GM12878 (cell line): ENCODE measurements at regions not wholly inside any gene's neighbourhood (a gene's known extent, or its start where the extent isn't known, plus 50 kb on each side); places are given as distances from the start of the nearest gene placed in this dataset.

Experiments
- ATAC-seq: fragments of 200-7000 bp; cut with Tn5 transposase; 3 replicates; pipeline ENCODE4 v1.9.1; 2020; ENCODE audit warnings: mild to moderate bottlenecking, moderate library complexity
- BruUV-seq: library from RNA; stranded (reverse); fragments of 400-500 nt; replicated peaks from 2 replicates; lab custom pipeline; 2021; lab: Mats Ljungman, UMichigan
- CTCF ChIA-PET: fragments of 300-600 bp; sonication (Branson Sonifier 250); formaldehyde crosslinking; extraction: SDS; loops from one replicate; lab custom pipeline; 2021; ENCODE audit warnings: inconsistent platforms; lab: Yijun Ruan, JAX
- POLR2A ChIA-PET: fragments of 350-600 bp; formaldehyde crosslinking; extraction: SDS; loops from one replicate; lab custom pipeline; 2021; ENCODE audit warnings: inconsistent platforms; lab: Charles Lee
- RAD21 ChIA-PET: fragments of 300-600 bp; sonication (Branson Sonifier 250); formaldehyde crosslinking; loops from one replicate; lab custom pipeline; 2023; ENCODE audit warnings: antibody characterized with exemption; ENCODE audit not compliant: unreplicated experiment; lab: Charles Lee
- SMC1A ChIA-PET: fragments of 300-600 bp; sonication (Branson Sonifier 250); formaldehyde crosslinking; loops from one replicate; lab custom pipeline; 2023; ENCODE audit not compliant: unreplicated experiment, uncharacterized antibody; lab: Charles Lee
- DNase-seq: peaks from one replicate; pipeline ENCODE4 v3.0.0-alpha.2; 2011; ENCODE audit warnings: low read depth, low spot score
- FAIRE-seq: peaks from 3 replicates; lab custom pipeline; 2011; peaks lifted over from hg19 to GRCh38; lab: Jason Lieb, UNC
- H2AFZ ChIP-seq: 2 replicates; pipeline ENCODE4 v1.6.0; 2011; ENCODE audit warnings: low read depth, low read length, control low read depth; ENCODE audit not compliant: control insufficient read depth
- H3K27ac ChIP-seq: 2 replicates; pipeline ENCODE4 v1.5.1; 2011; ENCODE audit warnings: control low read depth; ENCODE audit not compliant: control insufficient read depth, insufficient read depth
- H3K27me3 ChIP-seq, 2 experiments: replicated peaks in 1 of 2; 2 replicates each; pipeline versions ENCODE4 v1.6.0 to v1.6.1; 2011; ENCODE audit warnings: low read length in 1 of 2; ENCODE audit not compliant: control insufficient read depth in 2 of 2, insufficient read depth in 2 of 2
- H3K36me3 ChIP-seq, 2 experiments: 2 replicates each; pipeline ENCODE4 v1.5.1; 2011; ENCODE audit warnings: low read length in 1 of 2; ENCODE audit not compliant: control insufficient read depth in 2 of 2, insufficient read depth in 2 of 2
- H3K4me1 ChIP-seq: 2 replicates; pipeline ENCODE4 v1.6.1; 2011; ENCODE audit warnings: mild to moderate bottlenecking, low read length, moderate library complexity, mixed read lengths; ENCODE audit not compliant: control insufficient read depth, insufficient read depth
- H3K4me2 ChIP-seq: 2 replicates; pipeline ENCODE4 v1.6.0; 2011; ENCODE audit warnings: control low read depth; ENCODE audit not compliant: control insufficient read depth, insufficient read depth
- H3K4me3 ChIP-seq: fragments of 200-600 bp; sonication (generic); 2 replicates; pipeline ENCODE4 v1.5.1; 2016
- H3K79me2 ChIP-seq: 2 replicates; pipeline ENCODE4 v1.6.0; 2011; ENCODE audit warnings: low read length; ENCODE audit not compliant: control insufficient read depth, insufficient read depth
- H3K9ac ChIP-seq: 2 replicates; pipeline ENCODE4 v1.8.0; 2011; ENCODE audit warnings: low read length, control low read depth, mixed read lengths; ENCODE audit not compliant: control insufficient read depth, insufficient read depth
- H3K9me3 ChIP-seq: replicated peaks from 3 replicates; pipeline ENCODE4 v1.5.1; 2011; ENCODE audit warnings: mild to moderate bottlenecking, low read length; ENCODE audit not compliant: control insufficient read depth, insufficient read depth
- H4K20me1 ChIP-seq: 2 replicates; pipeline ENCODE4 v1.6.0; 2011; ENCODE audit not compliant: control insufficient read depth, insufficient read depth
- ASH2L ChIP-seq: fragments of 300-600, 200-600 bp; sonication (generic); IDR thresholded peaks from 2 replicates; pipeline ENCODE4 v1.6.1; 2017; ENCODE audit warnings: low read depth, mild to moderate bottlenecking, borderline replicate concordance
- BRCA1 ChIP-seq: IDR thresholded peaks from 2 replicates; pipeline ENCODE4 v1.6.1; 2011; ENCODE audit warnings: low read depth, low read length, improper control_type of control experiment
- CHD1 ChIP-seq: IDR thresholded peaks from 2 replicates; pipeline ENCODE4 v1.6.1; 2012; ENCODE audit warnings: low read depth, low read length, improper control_type of control experiment
- FOS ChIP-seq: IDR thresholded peaks from 3 replicates; pipeline ENCODE4 v1.6.1; 2011; ENCODE audit warnings: borderline replicate concordance; ENCODE audit not compliant: insufficient read length; ENCODE audit errors: extremely low read depth
- HDAC6 ChIP-seq: fragments of 200-600 bp; sonication (generic); IDR thresholded peaks from one replicate; pipeline ENCODE4 v1.8.0; 2017; ENCODE audit warnings: antibody characterized with exemption; ENCODE audit not compliant: unreplicated experiment
- MEF2B ChIP-seq: fragments of 450-650 bp; IDR thresholded peaks from 2 replicates; pipeline ENCODE4 v1.6.1; 2018; ENCODE audit warnings: mild to moderate bottlenecking, moderate library complexity; ENCODE audit not compliant: partially characterized antibody, poor library complexity, severe bottlenecking
- NR2C1 ChIP-seq: fragments of 450-650 bp; IDR thresholded peaks from 2 replicates; pipeline ENCODE4 v1.6.1; 2017; ENCODE audit warnings: antibody characterized with exemption, mild to moderate bottlenecking, moderate library complexity
- NR2F1 ChIP-seq: fragments of 450-650 bp; conservative IDR thresholded peaks from 2 replicates; pipeline ENCODE4 v1.6.1; 2017; ENCODE audit warnings: mild to moderate bottlenecking
- PAX5 ChIP-seq: IDR thresholded peaks from 2 replicates; pipeline ENCODE4 v1.6.1; 2011; ENCODE audit warnings: low read depth, low read length, borderline replicate concordance
- POLR2AphosphoS2 ChIP-seq: IDR thresholded peaks from 2 replicates; pipeline ENCODE4 v1.6.1; 2011; ENCODE audit warnings: low read depth, mild to moderate bottlenecking, low read length, improper control_type of control experiment, moderate library complexity
- RAD21 ChIP-seq: IDR thresholded peaks from 2 replicates; pipeline ENCODE4 v1.6.1; 2011; ENCODE audit warnings: mild to moderate bottlenecking, low read depth, low read length, moderate library complexity; ENCODE audit not compliant: insufficient read depth
- RELA ChIP-seq: fragments of 450-650 bp; IDR thresholded peaks from 2 replicates; pipeline ENCODE4 v1.8.0; 2014; ENCODE audit warnings: borderline replicate concordance; ENCODE audit not compliant: partially characterized antibody
- RFX5 ChIP-seq: IDR thresholded peaks from 2 replicates; pipeline ENCODE4 v1.6.1; 2011; ENCODE audit warnings: low read depth, low read length, improper control_type of control experiment
- SIN3A ChIP-seq: IDR thresholded peaks from 2 replicates; pipeline ENCODE4 v1.6.1; 2012; ENCODE audit warnings: low read depth, low read length, improper control_type of control experiment
- SUPT20H ChIP-seq: IDR thresholded peaks from 2 replicates; pipeline ENCODE4 v1.6.1; 2011; ENCODE audit warnings: low read depth, mild to moderate bottlenecking, low read length, moderate library complexity, borderline replicate concordance; ENCODE audit not compliant: control insufficient read depth
- TCF12 ChIP-seq: IDR thresholded peaks from 2 replicates; pipeline ENCODE4 v1.6.1; 2011; ENCODE audit warnings: low read depth, mild to moderate bottlenecking, low read length
- ZBTB33 ChIP-seq: fragments of 450-650 bp; IDR thresholded peaks from 2 replicates; pipeline ENCODE4 v1.6.1; 2017; ENCODE audit warnings: mild to moderate bottlenecking
- ZNF622 ChIP-seq: fragments of 450-650 bp; IDR thresholded peaks from 2 replicates; pipeline ENCODE4 v1.6.1; 2017; ENCODE audit warnings: mild to moderate bottlenecking, inconsistent platforms
- WGBS: methylation state at CpG from one replicate; pipeline ENCODE4 v1.1.6; 2016; ENCODE audit warnings: low lambda C conversion rate; ENCODE audit not compliant: insufficient replicate concordance, insufficient coverage; ENCODE audit errors: missing lambda C conversion rate; 5-methylcytosine and 5-hydroxymethylcytosine counted together
- in situ Hi-C: fragments of 300-500 bp; cut with MboI; formaldehyde crosslinking; loops from 9 replicates; pipeline ENCODE4 v1.14.3; 2018; ENCODE audit warnings: mixed read lengths
- intact Hi-C: fragments of 100-400 bp; cut with micrococcal nuclease; formaldehyde crosslinking; loops from one replicate; pipeline ENCODE4 v1.14.2; 2022; ENCODE audit not compliant: unreplicated experiment
- TF ChIP-seq, protein P1 (sequence below): IDR thresholded peaks from 2 replicates; pipeline ENCODE4 v1.6.1; 2012; ENCODE audit warnings: low read depth, low read length, improper control_type of control experiment
- TF ChIP-seq, protein P2 (sequence below), 3 experiments: IDR thresholded peaks in 2 of 3; conservative IDR thresholded peaks in 1 of 3; 2 replicates each; pipeline ENCODE4 v1.5.1; 2011; ENCODE audit warnings: low read depth in 3 of 3, low read length in 3 of 3, mild to moderate bottlenecking in 3 of 3, control low read depth in 2 of 3, moderate library complexity in 2 of 3, inconsistent platforms in 1 of 3, mixed read lengths in 1 of 3; ENCODE audit not compliant: control insufficient read depth in 2 of 3, insufficient read depth in 1 of 3; ENCODE audit errors: extremely low read depth in 1 of 3

GRCh38 chr20:4095639-4096038 lies 53.0 kb upstream of the SMOX start:
- H3K4me1 ChIP-seq = no peaks in the 10 kb centered on the region
- no peaks in the 10 kb centered on the region for H3K27me3 ChIP-seq
- POLR2A ChIA-PET = interaction anchor here (0.6 kb wide), 1 partner anchor 15 kb away, joined by 4 read pairs; no protein-coding TSS in a partner anchor
- TF ChIP-seq HDAC6 (no peak), NR2C1 (no peak), SIN3A (no peak), RFX5 (no peak), NR2F1 (no peak), ZNF622 (no peak), RAD21 (no peak), POLR2AphosphoS2 (no peak), PAX5 (no peak), ZBTB33 (no peak), SUPT20H (no peak), MEF2B (no peak), FOS (no peak), RELA (no peak), CHD1 (no peak), TCF12 (no peak), ASH2L (no peak), BRCA1 (no peak)
- TF ChIP-seq, protein P1, sequence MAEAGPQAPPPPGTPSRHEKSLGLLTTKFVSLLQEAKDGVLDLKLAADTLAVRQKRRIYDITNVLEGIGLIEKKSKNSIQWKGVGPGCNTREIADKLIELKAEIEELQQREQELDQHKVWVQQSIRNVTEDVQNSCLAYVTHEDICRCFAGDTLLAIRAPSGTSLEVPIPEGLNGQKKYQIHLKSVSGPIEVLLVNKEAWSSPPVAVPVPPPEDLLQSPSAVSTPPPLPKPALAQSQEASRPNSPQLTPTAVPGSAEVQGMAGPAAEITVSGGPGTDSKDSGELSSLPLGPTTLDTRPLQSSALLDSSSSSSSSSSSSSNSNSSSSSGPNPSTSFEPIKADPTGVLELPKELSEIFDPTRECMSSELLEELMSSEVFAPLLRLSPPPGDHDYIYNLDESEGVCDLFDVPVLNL = no peak
- TF ChIP-seq, protein P2, sequence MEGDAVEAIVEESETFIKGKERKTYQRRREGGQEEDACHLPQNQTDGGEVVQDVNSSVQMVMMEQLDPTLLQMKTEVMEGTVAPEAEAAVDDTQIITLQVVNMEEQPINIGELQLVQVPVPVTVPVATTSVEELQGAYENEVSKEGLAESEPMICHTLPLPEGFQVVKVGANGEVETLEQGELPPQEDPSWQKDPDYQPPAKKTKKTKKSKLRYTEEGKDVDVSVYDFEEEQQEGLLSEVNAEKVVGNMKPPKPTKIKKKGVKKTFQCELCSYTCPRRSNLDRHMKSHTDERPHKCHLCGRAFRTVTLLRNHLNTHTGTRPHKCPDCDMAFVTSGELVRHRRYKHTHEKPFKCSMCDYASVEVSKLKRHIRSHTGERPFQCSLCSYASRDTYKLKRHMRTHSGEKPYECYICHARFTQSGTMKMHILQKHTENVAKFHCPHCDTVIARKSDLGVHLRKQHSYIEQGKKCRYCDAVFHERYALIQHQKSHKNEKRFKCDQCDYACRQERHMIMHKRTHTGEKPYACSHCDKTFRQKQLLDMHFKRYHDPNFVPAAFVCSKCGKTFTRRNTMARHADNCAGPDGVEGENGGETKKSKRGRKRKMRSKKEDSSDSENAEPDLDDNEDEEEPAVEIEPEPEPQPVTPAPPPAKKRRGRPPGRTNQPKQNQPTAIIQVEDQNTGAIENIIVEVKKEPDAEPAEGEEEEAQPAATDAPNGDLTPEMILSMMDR (IDR thresholded peaks at IDR 0.05 in 2 of 3, conservative IDR thresholded peaks at IDR 0.05 in 1 of 3; ENCODE audit: control insufficient read depth in 2 of 3, extremely low read depth in 1 of 3, insufficient read depth in 1 of 3, low read depth in 3 of 3, low read length in 3 of 3) = no peak
- H3K79me2 ChIP-seq = no peaks in the 10 kb centered on the region
- CTCF ChIA-PET = interaction anchor here (0.7 to 1.6 kb wide), 2 partner anchors 11 to 13 kb away, joined by 3 to 6 read pairs; no protein-coding TSS in a partner anchor
- no peaks in the 10 kb centered on the region for H3K36me3 ChIP-seq
- ATAC-seq (no peak), FAIRE-seq (no peak), DNase-seq (no peak)
- WGBS = 75% methylated on average over 2 of the region's 2 CpGs
- no peak overlapping the region for H3K4me2 ChIP-seq
- H2AFZ ChIP-seq = no peak overlapping the region
- no peak overlapping the region for H3K4me3 ChIP-seq
- no peak overlapping the region for H3K9ac ChIP-seq
- H4K20me1 ChIP-seq = no peaks in the 10 kb centered on the region
- no peaks in the 10 kb centered on the region; the same call in 2 of the 3 replicates for H3K9me3 ChIP-seq
- H3K27ac ChIP-seq = no peak overlapping the region
- BruUV-seq = no TSS peak
- RAD21 ChIA-PET = no interaction called here
- intact Hi-C loops (no loop called here), in situ Hi-C loops (no loop called here)
- SMC1A ChIA-PET = interaction anchor here (1.4 kb wide), 1 partner anchor 10 kb away, joined by 3 read pairs; no protein-coding TSS in a partner anchor
